ENCODE measurements at regions not wholly inside any gene's neighbourhood (a gene's known extent, or its start where the extent isn't known, plus 50 kb on each side); places are given as distances from the start of the nearest gene placed in this dataset.
"Not testable (repeated sequence)": the region's sequence is repeated elsewhere in the genome, so short reads cannot be mapped to it uniquely, and the experiment has no call there.

GRCh38 chr22:44650806-44651205 is 51.2 kb upstream of the PRR5 start:
- DNase-seq (ENCODE audit: low spot score) = no peak

- DNase-seq (ENCODE audit: low spot score) = peak; percentile 82
Measured at GRCh38 chr22:44648821-44649565, 53.0 kb upstream of the PRR5 start.

- no peak for DNase-seq (ENCODE audit: low spot score)
Measured at GRCh38 chr22:44648085-44648820, 53.8 kb upstream of the PRR5 start.

- DNase-seq (ENCODE audit: low spot score) = no peak
Measured at GRCh38 chr22:44647141-44647540, 54.9 kb upstream of the PRR5 start.

- DNase-seq (ENCODE audit: low spot score) = no peak
Measured at GRCh38 chr22:44646668-44647067, 55.3 kb upstream of the PRR5 start.

- DNase-seq (ENCODE audit: low spot score) = no peak
Measured at GRCh38 chr22:44646141-44646540, 55.9 kb upstream of the PRR5 start.

- no peak for DNase-seq (ENCODE audit: low spot score)
Measured at GRCh38 chr22:44645531-44645930, 56.5 kb upstream of the PRR5 start.

GRCh38 chr22:44645083-44645482 is 56.9 kb upstream of the PRR5 start:
- no peak for DNase-seq (ENCODE audit: low spot score)

GRCh38 chr22:44643526-44644101 is 58.4 kb upstream of the PRR5 start:
- DNase-seq (ENCODE audit: low spot score) = not testable (repeated sequence)

- no peak for DNase-seq (ENCODE audit: low spot score)
Measured at GRCh38 chr22:44642096-44642644, 59.8 kb upstream of the PRR5 start.

GRCh38 chr22:44640618-44641155 is 61.3 kb upstream of the PRR5 start:
- no peak for DNase-seq (ENCODE audit: low spot score)

GRCh38 chr22:44639891-44640617 is 62.0 kb upstream of the PRR5 start:
- DNase-seq (ENCODE audit: low spot score) = no peak

- no peak for DNase-seq (ENCODE audit: low spot score)
Measured at GRCh38 chr22:44638971-44639760, 62.8 kb upstream of the PRR5 start.

GRCh38 chr22:44636502-44637206 is 65.3 kb upstream of the PRR5 start:
- DNase-seq (ENCODE audit: low spot score) = not testable (repeated sequence)

- DNase-seq (ENCODE audit: low spot score) = not testable (repeated sequence)
Measured at GRCh38 chr22:44635567-44635966, 66.4 kb upstream of the PRR5 start.

- no peak for DNase-seq (ENCODE audit: low spot score)
Measured at GRCh38 chr22:44634426-44635321, 67.3 kb upstream of the PRR5 start.

GRCh38 chr22:44633647-44634046 is 68.4 kb upstream of the PRR5 start:
- DNase-seq (ENCODE audit: low spot score) = no peak

GRCh38 chr22:44632541-44633396 is 69.2 kb upstream of the PRR5 start:
- no peak for DNase-seq (ENCODE audit: low spot score)

Measured in hepatic stellate cell (primary cell).